Smooth muscle cell (in vitro differentiated cells): ENCODE measurements at regions not wholly inside any gene's neighbourhood (a gene's known extent, or its start where the extent isn't known, plus 50 kb on each side); places are given as distances from the start of the nearest gene placed in this dataset.

Experiments used
- DNase-seq: peaks from one replicate; lab custom pipeline; 2025; ENCODE audit not compliant: unreplicated experiment; lab: John Stamatoyannopoulos, UW
- H2AFZ ChIP-seq: fragments of 200-600 bp; sonication (generic); 2 replicates; pipeline ENCODE4 v1.6.0; 2016; ENCODE audit warnings: antibody characterized with exemption, low read depth, mild to moderate bottlenecking
- H3F3A ChIP-seq: fragments of 200-600 bp; sonication (generic); 2 replicates; pipeline ENCODE4 v1.6.0; 2017; ENCODE audit warnings: antibody characterized with exemption, low read depth
- H3K27ac ChIP-seq: fragments of 200-600 bp; sonication (generic); 2 replicates; pipeline ENCODE4 v1.5.1; 2016; ENCODE audit warnings: low read depth, mild to moderate bottlenecking
- H3K27me3 ChIP-seq: fragments of 200-600 bp; sonication (generic); 2 replicates; pipeline ENCODE4 v1.6.1; 2016; ENCODE audit warnings: low read depth, mild to moderate bottlenecking
- H3K36me3 ChIP-seq: fragments of 200-600 bp; sonication (generic); 2 replicates; pipeline ENCODE4 v1.5.1; 2016; ENCODE audit warnings: low read depth
- H3K4me1 ChIP-seq: fragments of 200-600 bp; sonication (generic); 2 replicates; pipeline ENCODE4 v1.5.1; 2016; ENCODE audit warnings: low read depth
- H3K4me2 ChIP-seq: fragments of 200-600 bp; sonication (generic); 2 replicates; pipeline ENCODE4 v1.6.0; 2016; ENCODE audit warnings: mild to moderate bottlenecking
- H3K4me3 ChIP-seq: fragments of 200-600 bp; sonication (generic); 2 replicates; pipeline ENCODE4 v1.5.1; 2016; ENCODE audit warnings: mild to moderate bottlenecking
- H3K79me2 ChIP-seq: fragments of 200-600 bp; sonication (generic); 2 replicates; pipeline ENCODE4 v1.6.0; 2016; ENCODE audit warnings: low read depth, mild to moderate bottlenecking
- H3K9ac ChIP-seq: fragments of 200-600 bp; sonication (generic); 2 replicates; pipeline ENCODE4 v1.6.0; 2016; ENCODE audit warnings: low read depth
- H3K9me3 ChIP-seq: fragments of 200-600 bp; sonication (generic); replicated peaks from 2 replicates; pipeline ENCODE4 v1.5.1; 2016; ENCODE audit warnings: low read depth
- H4K20me1 ChIP-seq: fragments of 200-600 bp; sonication (generic); 2 replicates; pipeline ENCODE4 v1.6.0; 2016; ENCODE audit warnings: low read depth
- CTCF ChIP-seq: fragments of 200-600 bp; sonication (generic); IDR thresholded peaks from 2 replicates; pipeline ENCODE4 v1.5.1; 2017; ENCODE audit warnings: borderline replicate concordance, mild to moderate bottlenecking, antibody characterized with exemption; ENCODE audit not compliant: insufficient read depth, poor library complexity, severe bottlenecking
- WGBS: methylation state at CpG from one replicate; pipeline ENCODE4 v1.1.7; 2016; ENCODE audit warnings: low lambda C conversion rate; 5-methylcytosine and 5-hydroxymethylcytosine counted together

DNA sequence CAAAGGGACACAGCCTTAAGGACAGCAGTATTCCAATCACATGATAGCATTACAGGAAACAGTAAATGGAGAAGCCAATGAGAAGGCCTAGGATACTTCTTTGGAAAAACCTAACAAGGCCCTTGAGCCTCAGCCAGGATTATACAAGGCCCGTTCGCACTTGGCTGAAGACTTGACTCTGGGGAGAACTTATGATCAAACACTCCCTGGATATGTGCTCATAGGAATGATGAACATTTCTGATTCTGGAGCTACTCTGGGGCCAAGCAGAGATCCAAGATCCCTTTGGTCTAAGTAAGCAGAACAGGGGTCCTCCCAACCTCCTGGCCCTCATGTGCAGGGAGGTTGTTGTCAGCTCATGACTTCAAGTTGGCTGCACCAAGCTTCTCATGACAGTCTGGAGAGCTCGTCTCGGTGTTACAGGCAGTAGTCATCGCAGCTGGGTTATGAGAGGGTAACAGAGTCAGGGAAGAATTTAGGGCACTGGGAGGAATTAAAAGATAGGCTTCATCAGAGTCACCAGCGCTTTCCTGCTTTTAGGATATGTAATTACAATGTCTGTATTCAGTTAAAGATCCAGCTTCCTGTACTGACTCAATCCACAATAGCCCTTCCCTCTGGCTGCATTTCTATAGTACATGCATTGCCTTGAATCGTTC, 92.5 kb upstream of the IRF2BP2 start:
- Histone ChIP-seq H3K36me3 (no peaks in the 10 kb centered on the region), H3K79me2 (no peaks in the 10 kb centered on the region), H2AFZ (no peak overlapping the region), H4K20me1 (no peaks in the 10 kb centered on the region), H3K9me3 (no peaks in the 10 kb centered on the region), H3K4me3 (no peak overlapping the region), H3K9ac (no peak overlapping the region), H3K4me1 (peaks cover 5% of the 10 kb centered on the region), H3K27ac (peak overlapping the region; percentile 9), H3F3A (peaks cover 14% of the 10 kb centered on the region), H3K4me2 (no peak overlapping the region), H3K27me3 (no peaks in the 10 kb centered on the region)
- 57% methylated on average over 7 of the region's 7 CpGs for WGBS
- TF ChIP-seq CTCF = no peak
- no peak for DNase-seq

DNA sequence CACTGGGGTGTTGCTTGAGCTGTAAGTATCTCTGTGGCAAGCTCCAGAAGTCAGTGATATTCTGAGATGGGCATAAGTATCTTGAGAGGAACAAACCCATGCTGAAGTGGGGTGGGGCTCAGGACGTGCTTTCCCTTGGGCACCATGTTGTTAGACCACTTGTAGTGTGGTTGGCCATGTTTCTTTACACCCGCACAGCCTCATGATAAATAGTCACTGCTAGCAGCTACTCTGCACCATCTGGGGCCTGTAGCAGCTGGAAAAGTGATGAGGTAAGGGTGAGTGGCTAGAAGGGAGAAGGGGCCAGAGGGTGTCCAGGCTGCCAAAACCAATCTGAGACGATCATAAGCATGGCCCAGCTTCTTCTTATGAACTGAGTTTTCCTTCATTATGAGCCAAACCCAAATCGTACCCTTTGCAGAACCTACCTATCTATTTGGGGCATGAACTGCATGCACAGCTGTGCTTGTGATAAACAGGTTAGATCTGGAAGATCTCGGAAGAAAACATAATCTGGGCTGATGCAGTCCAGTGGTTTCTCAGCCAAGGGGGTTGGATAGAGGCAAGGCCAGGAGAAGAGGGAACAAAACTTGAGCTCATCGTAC, 91.9 kb upstream of the IRF2BP2 start:
- DNase-seq = no peak
- 95% methylated on average over 6 of the region's 6 CpGs for WGBS
- Histone ChIP-seq H3K4me2 (no peak overlapping the region), H3K36me3 (no peaks in the 10 kb centered on the region), H3K4me3 (no peak overlapping the region), H3K27me3 (no peaks in the 10 kb centered on the region), H3K4me1 (peaks cover 5% of the 10 kb centered on the region), H3K9ac (no peak overlapping the region), H3F3A (peaks cover 14% of the 10 kb centered on the region), H2AFZ (no peak overlapping the region), H3K79me2 (no peaks in the 10 kb centered on the region), H3K9me3 (no peaks in the 10 kb centered on the region), H4K20me1 (no peaks in the 10 kb centered on the region), H3K27ac (no peak overlapping the region)
- TF ChIP-seq CTCF = no peak

- H3K79me2 ChIP-seq = no peaks in the 10 kb centered on the region
- H2AFZ ChIP-seq = no peak overlapping the region
- 10% methylated on average over 7 of the region's 7 CpGs for WGBS
- peak overlapping the region; percentile 81 for H3K9ac ChIP-seq
- H3K4me3 ChIP-seq = no peak overlapping the region
- H3K9me3 ChIP-seq = no peaks in the 10 kb centered on the region
- no peaks in the 10 kb centered on the region for H4K20me1 ChIP-seq
- DNase-seq = no peak
- no peak for TF ChIP-seq CTCF
- H3K27ac ChIP-seq = peak overlapping the region; percentile 96
- no peaks in the 10 kb centered on the region for H3K36me3 ChIP-seq
- H3K27me3 ChIP-seq = no peaks in the 10 kb centered on the region
- peak overlapping the region; percentile 74 for H3K4me2 ChIP-seq
- peaks cover 14% of the 10 kb centered on the region for H3F3A ChIP-seq
- H3K4me1 ChIP-seq = peaks cover 5% of the 10 kb centered on the region
Observed at GRCh38 chr1:234699795-234700665, 90.1 kb upstream of the IRF2BP2 start.
